Amygdala (tissue), 56 donors: ENCODE measurements at regions not wholly inside any gene's neighbourhood (a gene's known extent, or its start where the extent isn't known, plus 50 kb on each side); places are given as distances from the start of the nearest gene placed in this dataset.
"Not testable (repeated sequence)": the region's sequence is repeated elsewhere in the genome, so short reads cannot be mapped to it uniquely, and the experiment has no call there.

Experiments
- DNase-seq, 56 donors: peaks; one replicate each; lab custom pipeline; 2025; lab: John Stamatoyannopoulos, UW

DNA sequence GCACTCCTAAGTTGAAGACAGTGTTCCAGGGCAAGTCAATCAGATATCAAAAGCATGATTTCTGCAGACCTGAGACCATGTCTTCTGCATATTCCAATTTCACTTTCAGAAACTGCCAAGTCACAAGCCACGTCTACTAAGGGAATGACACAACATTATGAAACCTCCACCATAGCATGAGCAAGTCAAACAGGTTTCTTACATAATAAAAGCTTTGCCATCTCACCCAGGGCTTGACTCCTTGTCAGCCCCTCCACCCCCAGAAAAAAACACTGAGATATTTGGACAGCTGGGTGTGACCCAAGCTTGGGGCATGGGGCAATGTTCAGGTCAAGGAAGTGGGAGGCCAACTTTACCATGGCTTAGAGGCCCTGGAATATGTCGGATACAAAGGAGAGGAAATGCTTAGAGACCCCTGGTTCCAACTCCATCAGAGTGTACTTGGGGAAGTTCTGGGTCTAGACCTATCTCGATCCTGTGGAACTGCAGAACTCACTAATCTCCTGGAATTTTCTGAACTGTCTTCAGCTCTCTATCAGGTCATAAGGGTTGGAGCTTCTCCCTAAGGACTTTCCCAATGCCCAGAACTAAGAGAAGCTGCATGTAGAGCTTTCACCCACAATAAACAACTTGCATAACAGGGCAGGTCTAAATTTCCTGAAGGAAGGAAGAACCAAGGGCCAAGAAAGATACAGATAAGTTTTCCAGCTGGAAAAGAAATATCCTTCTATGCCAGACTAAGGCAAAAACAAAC is 80.6 kb upstream of the NAMPT start:
- no peak for DNase-seq

GRCh38 chr7:106362507-106362906 is 77.7 kb upstream of the NAMPT start:
- not testable (repeated sequence) for DNase-seq

GRCh38 chr7:106358103-106358663 is 73.4 kb upstream of the NAMPT start:
- no peak for DNase-seq

GRCh38 chr7:106357675-106358074 is 72.9 kb upstream of the NAMPT start:
- DNase-seq, result no peak

DNA sequence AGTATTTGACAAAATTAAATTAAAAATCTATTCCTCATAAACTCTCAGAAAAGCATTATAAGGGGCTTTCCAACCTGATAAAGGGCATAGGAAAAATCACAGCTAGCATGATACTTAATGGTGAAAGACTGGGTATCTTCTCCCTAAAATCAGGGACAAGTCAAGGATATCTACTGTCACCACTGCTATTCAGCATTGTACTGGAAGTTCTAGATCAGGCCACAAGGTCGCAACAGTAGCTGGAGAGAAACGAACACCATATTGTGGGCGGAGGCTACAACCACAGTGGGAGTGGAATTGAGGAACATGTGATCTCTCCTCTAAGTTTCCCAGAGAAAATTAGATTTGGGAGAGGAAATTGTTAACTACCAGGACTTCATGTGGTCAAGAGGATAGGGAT is 70.0 kb upstream of the NAMPT start:
- DNase-seq, result no peak

DNA sequence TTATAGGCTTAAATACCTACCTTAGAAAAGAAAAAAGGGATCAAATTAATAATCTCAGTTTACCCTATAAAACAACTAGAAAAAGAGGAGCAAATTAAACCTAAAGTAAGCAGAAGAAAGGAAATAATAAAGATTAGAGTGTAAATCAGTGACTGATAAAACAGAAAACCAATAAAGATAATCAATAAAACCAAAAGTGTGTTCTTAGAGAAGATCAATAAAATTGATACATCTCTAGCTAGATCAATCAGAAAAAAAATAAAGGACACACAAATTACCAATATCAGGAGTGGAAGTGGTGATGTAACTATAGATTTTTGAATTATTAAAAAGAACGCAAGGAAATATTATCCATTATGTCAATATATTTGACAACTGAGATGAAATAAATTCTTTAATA is 69.2 kb upstream of the NAMPT start:
- no peak for DNase-seq

GRCh38 chr7:106348231-106348630 is 63.4 kb upstream of the NAMPT start:
- DNase-seq, result no peak

DNA sequence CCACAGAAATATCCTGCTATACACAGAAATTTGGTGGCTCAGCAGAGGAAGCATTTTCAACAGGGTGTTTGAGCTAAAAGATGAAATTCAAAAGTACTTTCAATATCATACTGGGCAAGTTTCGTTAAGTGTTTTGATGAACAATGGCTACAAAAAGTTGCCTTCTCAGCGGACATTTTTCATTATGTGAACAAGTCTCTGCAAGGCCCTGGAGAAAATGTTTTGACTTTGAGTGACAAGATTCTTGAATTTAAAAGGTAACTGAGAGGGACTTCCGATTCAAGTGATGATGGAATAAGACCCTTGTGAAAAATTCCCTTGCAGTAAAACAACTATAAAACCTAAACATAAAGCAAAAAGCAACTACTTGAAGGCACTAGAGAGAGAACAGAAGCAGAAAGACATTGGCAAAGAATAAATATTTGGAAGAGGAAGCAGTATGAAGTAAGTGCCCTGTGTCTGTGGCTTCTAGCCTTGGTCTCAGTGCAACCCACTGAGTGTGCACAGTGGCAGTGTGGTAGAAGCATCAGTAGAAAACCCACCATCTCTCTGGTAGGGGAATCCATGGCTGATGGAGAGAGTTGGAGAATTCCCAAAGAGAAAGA is 62.5 kb upstream of the NAMPT start:
- no peak for DNase-seq

GRCh38 chr7:106346678-106347217 is 62.0 kb upstream of the NAMPT start:
- no peak for DNase-seq

DNA sequence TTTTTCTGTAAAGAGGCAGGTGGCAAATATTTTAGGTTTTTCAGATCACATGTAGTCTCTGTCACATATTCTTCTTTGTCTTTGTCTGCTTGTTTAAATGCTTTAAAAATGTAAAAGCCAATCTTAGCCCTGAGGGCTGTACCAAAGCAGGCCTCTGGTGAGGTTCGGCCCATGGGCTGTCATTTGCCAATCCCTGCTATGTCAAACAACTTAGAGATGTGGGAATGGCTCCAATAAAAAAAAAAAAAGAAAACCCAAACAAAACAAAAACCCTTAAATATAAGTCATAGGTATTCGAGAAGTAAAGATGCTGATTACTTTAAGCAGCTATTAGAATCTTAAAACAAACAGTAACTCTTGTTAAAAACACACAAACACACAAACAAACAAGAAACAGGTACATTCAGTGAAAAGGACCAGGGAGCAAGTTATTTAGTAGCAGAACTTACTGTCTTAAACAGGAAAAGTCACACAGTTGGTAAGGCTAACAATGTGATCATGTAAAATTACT is 61.4 kb upstream of the NAMPT start:
- DNase-seq, result no peak

GRCh38 chr7:106345421-106346166 is 60.8 kb upstream of the NAMPT start:
- DNase-seq, result no peak

GRCh38 chr7:106344861-106345260 is 60.1 kb upstream of the NAMPT start:
- no peak for DNase-seq

DNA sequence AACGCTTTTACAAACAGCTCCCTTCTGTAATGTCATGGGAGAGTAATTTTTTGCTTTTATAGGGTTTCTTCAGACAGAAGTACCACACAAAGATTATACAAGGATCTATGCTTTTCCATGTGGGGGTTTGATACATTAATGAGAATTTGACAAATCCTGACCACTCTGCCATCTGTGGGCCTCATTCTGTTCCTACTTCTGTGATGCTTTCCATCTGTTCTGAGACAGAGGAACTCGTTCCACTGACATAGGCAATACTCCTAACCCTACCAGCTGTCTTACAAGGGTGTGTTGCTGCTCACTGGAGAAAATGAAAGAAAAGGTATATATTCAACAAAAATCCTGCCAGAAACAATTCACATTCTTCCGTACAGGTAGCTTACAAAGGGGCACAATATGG is 59.4 kb upstream of the NAMPT start:
- no peak for DNase-seq

DNA sequence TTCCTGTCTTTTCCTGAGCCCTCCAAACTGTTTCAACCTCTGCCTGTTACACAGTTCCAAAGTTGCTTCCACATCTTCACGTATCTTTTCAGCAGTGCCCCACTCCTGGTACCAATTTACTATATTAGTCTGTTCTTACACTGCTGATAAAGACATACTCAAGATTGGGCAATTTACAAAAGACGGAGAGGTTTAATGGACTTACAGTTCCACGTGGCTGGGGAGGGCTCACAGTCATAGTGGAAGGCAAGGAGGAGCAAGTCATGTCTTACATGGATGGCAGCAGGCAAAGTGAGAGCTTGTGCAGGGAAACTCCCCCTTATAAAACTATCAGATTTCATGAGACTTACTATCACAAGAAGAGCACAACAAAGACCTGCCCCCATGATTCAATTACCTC is 57.3 kb upstream of the NAMPT start:
- not testable (repeated sequence) for DNase-seq

- not testable (repeated sequence) for DNase-seq
Observed at GRCh38 chr7:106340247-106340596, 55.4 kb upstream of the NAMPT start.

- no peak for DNase-seq
Observed at GRCh38 chr7:106339513-106340246, 54.9 kb upstream of the NAMPT start.

- no peak for DNase-seq
Observed at GRCh38 chr7:106337754-106338153, 53.0 kb upstream of the NAMPT start.

- DNase-seq, result no peak
Observed at GRCh38 chr7:106335814-106336213, 51.0 kb upstream of the NAMPT start.
